GM19395 (cell line): ENCODE measurements at regions not wholly inside any gene's neighbourhood (a gene's known extent, or its start where the extent isn't known, plus 50 kb on each side); places are given as distances from the start of the nearest gene placed in this dataset.

Experiments
- ATAC-seq: cut with Tn5 transposase; IDR thresholded peaks from one replicate; pipeline ENCODE4 v1.9.1; 2021; ENCODE audit warnings: mild to moderate bottlenecking, moderate library complexity; ENCODE audit not compliant: unreplicated experiment

- ATAC-seq: no peak
Measured at GRCh38 chr7:156109076-156109475, 296.8 kb upstream of the SHH start.

- ATAC-seq: no peak
Measured at GRCh38 chr7:156107957-156108356, 295.7 kb upstream of the SHH start.

GRCh38 chr7:156106107-156106426, 293.8 kb upstream of the SHH start:
- no peak for ATAC-seq

- no peak for ATAC-seq
Measured at GRCh38 chr7:156105337-156106106, 293.3 kb upstream of the SHH start.

- no peak for ATAC-seq
Measured at GRCh38 chr7:156104501-156105336, 292.5 kb upstream of the SHH start.

GRCh38 chr7:156102267-156102666, 290.0 kb upstream of the SHH start:
- ATAC-seq: no peak

- ATAC-seq: no peak
Measured at GRCh38 chr7:156101355-156101754, 289.1 kb upstream of the SHH start.

GRCh38 chr7:156100086-156100485, 287.8 kb upstream of the SHH start:
- ATAC-seq: no peak

GRCh38 chr7:156099085-156099484, 286.8 kb upstream of the SHH start:
- ATAC-seq: no peak

GRCh38 chr7:156096771-156097538, 284.7 kb upstream of the SHH start:
- no peak for ATAC-seq

- ATAC-seq: no peak
Measured at GRCh38 chr7:156095908-156096539, 283.8 kb upstream of the SHH start.

GRCh38 chr7:156094350-156095146, 282.3 kb upstream of the SHH start:
- ATAC-seq: no peak

GRCh38 chr7:156092307-156092706, 280.0 kb upstream of the SHH start:
- no peak for ATAC-seq

- no peak for ATAC-seq
Measured at GRCh38 chr7:156091519-156092080, 279.3 kb upstream of the SHH start.

- ATAC-seq: no peak
Measured at GRCh38 chr7:156090988-156091387, 278.7 kb upstream of the SHH start.

GRCh38 chr7:156089222-156089621, 277.0 kb upstream of the SHH start:
- ATAC-seq: no peak

- ATAC-seq: no peak
Measured at GRCh38 chr7:156088115-156088514, 275.9 kb upstream of the SHH start.

GRCh38 chr7:156082048-156083040, 270.1 kb upstream of the SHH start:
- ATAC-seq: no peak

GRCh38 chr7:156080596-156080995, 268.3 kb upstream of the SHH start:
- no peak for ATAC-seq
